ENCODE measurements at regions not wholly inside any gene's neighbourhood (a gene's known extent, or its start where the extent isn't known, plus 50 kb on each side); places are given as distances from the start of the nearest gene placed in this dataset.

DNA sequence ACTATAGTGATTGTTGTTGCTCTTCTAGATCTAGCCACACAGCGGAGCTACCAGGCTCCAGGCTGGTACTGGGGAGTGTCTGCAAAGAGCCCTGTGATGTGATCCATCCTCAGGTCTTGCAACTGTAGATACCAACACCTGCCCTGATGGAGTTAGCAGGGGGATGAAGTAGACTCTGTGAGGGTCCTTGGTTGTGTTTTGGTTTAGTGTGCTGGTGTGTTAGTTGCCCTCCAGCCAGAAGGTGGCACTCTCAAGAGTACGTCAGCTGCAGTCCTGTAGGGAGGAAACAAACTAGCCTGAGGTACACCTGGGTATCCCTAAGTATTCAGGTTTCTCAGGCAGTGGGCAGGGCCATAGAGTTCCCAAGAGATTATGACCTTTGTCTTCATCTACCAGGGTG is 81.2 kb upstream of the TMPRSS2 start:
- Mint-ChIP-seq H3K27ac (no peak overlapping the region), H3K27me3 (peaks cover 5% of the 10 kb centered on the region), H3K4me1 (no peaks in the 10 kb centered on the region), H3K9me3 (peaks cover 7 to 26% (median 13%) of the 10 kb centered on the region in 3 donors), H3K4me3 (no peak overlapping the region), H3K36me3 (peaks cover 2% of the 10 kb centered on the region)

DNA sequence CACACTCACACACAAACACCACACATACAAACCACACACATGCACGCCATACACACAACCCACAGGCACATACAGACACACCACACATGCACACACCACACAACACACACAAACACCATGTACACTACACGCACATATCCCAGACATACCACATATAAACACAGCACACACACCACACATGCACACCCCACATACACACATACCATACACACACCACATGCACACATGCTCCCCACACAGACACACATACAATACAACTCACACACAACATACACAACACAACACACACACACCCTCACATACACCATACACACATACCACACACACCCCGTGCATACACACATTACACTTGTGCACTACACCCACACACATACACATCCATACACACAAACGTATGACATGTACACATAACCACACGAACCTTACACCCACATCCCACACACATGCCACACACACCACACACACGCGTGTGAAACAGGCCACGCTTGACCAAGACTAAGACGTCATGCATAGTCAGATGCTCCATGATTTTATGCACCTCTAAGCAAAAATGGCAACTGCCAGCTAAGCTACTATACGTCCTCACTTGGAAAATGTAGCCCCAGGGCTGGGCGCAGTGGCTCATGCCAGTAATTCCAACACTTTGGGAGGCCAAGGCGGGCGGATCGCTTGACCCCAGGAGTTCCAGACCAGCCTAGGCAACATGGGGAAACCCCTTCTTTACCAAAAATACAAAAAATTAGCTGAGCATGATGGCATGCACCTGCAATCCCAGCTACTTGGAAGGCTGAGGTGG is 77.4 kb upstream of the TMPRSS2 start:
- Mint-ChIP-seq H3K36me3 (peaks cover 2% of the 10 kb centered on the region), H3K27ac (no peak overlapping the region), H3K4me1 (no peaks in the 10 kb centered on the region), H3K9me3 (peaks cover 7 to 28% (median 15%) of the 10 kb centered on the region in 3 donors), H3K27me3 (peaks cover 5% of the 10 kb centered on the region), H3K4me3 (no peak overlapping the region)

DNA sequence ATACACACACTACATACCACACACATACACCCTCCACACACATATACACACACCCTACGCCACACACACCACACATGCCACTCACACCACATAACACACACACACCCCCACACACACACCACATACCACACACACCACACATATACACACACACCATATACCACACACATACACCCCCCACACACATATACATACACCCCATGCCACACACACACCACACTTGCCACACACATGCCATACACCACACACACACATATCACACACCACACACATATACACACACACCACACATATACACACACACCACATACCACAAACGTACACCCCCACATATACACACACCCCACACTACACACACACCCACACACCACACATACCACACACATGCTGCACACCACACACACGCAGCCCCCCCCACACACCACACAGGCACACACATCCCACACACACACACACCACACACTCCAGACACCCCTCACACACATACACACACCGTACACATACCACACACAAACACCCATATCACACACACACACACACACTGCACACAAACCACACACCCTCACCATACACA is 76.7 kb upstream of the TMPRSS2 start:
- H3K4me1 Mint-ChIP-seq, result no peaks in the 10 kb centered on the region
- no peak overlapping the region for H3K4me3 Mint-ChIP-seq
- H3K27me3 Mint-ChIP-seq, result peaks cover 5% of the 10 kb centered on the region
- peaks cover 7 to 35% (median 15%) of the 10 kb centered on the region in 3 donors for H3K9me3 Mint-ChIP-seq
- peaks cover 2% of the 10 kb centered on the region for H3K36me3 Mint-ChIP-seq
- H3K27ac Mint-ChIP-seq, result no peak overlapping the region

DNA sequence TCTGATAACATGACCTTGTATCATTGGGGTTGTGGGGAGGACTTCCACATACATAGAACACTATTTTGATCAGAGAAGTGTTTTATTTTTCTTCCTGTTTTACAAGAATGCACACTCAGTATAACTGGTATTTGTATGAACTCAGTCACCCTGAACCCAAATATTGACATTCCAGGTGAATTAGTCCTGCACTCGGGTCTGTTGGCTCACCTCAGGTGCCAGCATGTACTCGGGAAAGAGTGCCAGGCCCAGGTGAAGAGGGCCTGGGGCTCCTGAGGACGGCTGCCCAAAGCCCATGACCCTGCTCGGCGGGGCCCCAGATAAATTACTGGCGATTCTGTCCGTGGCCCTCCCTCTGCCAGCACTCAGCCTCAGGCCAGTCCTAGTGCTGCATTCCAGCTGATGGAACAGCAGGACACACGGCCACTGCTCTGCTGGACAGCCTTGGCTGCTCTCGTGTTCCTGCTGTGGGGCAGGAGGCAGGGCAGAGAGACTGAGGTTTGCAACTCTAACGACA is 75.4 kb upstream of the TMPRSS2 start:
- no peak overlapping the region for H3K4me3 Mint-ChIP-seq
- H3K9me3 Mint-ChIP-seq, result peaks cover 6 to 40% (median 20%) of the 10 kb centered on the region in 3 donors
- no peak overlapping the region for H3K27ac Mint-ChIP-seq
- no peaks in the 10 kb centered on the region for H3K4me1 Mint-ChIP-seq
- H3K27me3 Mint-ChIP-seq, result peaks cover 5% of the 10 kb centered on the region
- peaks cover 2% of the 10 kb centered on the region for H3K36me3 Mint-ChIP-seq

DNA sequence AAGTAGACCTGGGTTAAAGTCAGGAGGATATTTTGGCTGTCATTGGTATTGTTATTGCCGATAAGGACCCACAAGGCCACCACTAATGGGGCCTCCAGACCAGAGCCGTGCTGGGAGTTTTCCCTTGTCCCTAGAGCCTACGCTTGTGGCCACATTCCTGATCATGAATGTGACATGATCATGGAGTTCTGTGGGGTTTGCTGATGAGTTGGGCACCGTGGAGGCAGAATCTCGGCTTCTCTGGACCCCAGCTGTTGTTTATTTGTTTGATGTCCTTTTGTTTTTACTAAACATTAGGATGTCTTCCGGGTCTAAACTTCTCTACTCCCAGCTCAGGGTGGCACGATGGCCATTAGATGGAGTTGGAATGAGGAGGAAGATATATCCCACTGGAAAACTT is 74.9 kb upstream of the TMPRSS2 start:
- H3K9me3 Mint-ChIP-seq, result peaks cover 3 to 40% (median 19%) of the 10 kb centered on the region in 3 donors
- no peak overlapping the region for H3K27ac Mint-ChIP-seq
- H3K36me3 Mint-ChIP-seq, result peaks cover 2% of the 10 kb centered on the region
- H3K4me3 Mint-ChIP-seq, result no peak overlapping the region
- peaks cover 5% of the 10 kb centered on the region for H3K27me3 Mint-ChIP-seq
- H3K4me1 Mint-ChIP-seq, result no peaks in the 10 kb centered on the region

DNA sequence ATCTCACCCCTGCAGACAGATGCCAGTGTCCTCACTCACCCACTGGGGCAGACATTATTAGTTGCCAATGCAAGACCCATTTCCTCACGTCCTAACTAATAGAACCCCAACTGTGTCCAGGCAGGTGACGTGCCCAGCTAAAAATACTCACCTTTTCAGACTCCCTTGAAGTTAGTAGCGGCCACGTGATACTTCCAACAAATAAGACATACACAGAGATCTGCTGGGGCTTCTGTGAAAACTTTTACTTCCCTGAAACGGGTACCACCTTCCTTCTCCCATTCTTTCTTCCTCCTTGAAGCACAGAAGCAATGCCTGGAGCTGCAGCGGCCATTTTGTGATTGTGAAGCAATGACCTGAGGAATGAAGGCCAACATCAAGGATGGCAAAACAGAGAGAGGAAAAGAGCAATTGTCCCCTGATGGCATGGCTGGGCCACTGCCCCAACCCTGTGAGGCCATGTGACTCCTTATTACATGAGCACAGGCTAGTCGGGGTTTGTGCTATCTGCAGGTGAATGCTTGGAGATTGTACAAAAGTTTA is 74.4 kb upstream of the TMPRSS2 start:
- peaks cover 3 to 39% (median 18%) of the 10 kb centered on the region in 3 donors for H3K9me3 Mint-ChIP-seq
- H3K36me3 Mint-ChIP-seq, result peaks cover 2% of the 10 kb centered on the region
- peaks cover 5% of the 10 kb centered on the region for H3K27me3 Mint-ChIP-seq
- H3K4me1 Mint-ChIP-seq, result no peaks in the 10 kb centered on the region
- H3K4me3 Mint-ChIP-seq, result no peak overlapping the region
- H3K27ac Mint-ChIP-seq, result no peak overlapping the region

DNA sequence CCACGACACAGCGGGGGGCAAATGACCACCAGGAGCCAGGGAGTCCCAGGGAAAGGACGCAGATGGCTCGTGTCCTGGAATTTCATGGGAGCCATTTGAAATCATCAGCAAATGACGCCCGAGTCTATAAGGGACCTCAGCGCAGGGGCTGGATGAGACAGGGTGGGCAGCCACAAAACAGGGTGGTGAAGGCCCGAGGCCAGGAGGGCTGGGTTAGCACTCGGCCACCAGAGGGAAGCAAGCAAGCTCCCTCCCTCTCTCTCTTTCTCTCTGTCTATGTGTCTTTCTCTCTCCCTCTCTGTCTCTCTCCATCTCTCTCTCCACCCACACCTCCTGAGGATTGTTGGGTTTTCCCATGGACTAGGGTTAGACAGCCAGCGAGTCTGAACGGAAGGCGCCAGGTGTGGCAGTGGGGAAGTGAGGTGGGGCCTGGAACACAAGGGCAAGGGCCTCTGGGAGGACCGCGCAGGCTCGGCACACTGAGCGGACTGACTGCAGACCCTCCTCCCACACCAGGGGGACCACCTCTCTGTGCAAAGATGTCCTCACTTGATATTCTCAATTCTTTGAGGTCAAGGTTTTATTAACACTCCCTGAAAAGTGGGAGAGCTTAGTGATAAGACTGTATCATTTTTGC is 73.8 kb upstream of the TMPRSS2 start:
- Mint-ChIP-seq H3K27me3 (peaks cover 5% of the 10 kb centered on the region), H3K27ac (peak overlapping the region in 1 of 3 donors; percentile 34), H3K36me3 (peaks cover under 1% of the 10 kb centered on the region), H3K4me1 (no peaks in the 10 kb centered on the region), H3K9me3 (peaks cover 0 to 42% (median 17%) of the 10 kb centered on the region in 3 donors), H3K4me3 (no peak overlapping the region)

DNA sequence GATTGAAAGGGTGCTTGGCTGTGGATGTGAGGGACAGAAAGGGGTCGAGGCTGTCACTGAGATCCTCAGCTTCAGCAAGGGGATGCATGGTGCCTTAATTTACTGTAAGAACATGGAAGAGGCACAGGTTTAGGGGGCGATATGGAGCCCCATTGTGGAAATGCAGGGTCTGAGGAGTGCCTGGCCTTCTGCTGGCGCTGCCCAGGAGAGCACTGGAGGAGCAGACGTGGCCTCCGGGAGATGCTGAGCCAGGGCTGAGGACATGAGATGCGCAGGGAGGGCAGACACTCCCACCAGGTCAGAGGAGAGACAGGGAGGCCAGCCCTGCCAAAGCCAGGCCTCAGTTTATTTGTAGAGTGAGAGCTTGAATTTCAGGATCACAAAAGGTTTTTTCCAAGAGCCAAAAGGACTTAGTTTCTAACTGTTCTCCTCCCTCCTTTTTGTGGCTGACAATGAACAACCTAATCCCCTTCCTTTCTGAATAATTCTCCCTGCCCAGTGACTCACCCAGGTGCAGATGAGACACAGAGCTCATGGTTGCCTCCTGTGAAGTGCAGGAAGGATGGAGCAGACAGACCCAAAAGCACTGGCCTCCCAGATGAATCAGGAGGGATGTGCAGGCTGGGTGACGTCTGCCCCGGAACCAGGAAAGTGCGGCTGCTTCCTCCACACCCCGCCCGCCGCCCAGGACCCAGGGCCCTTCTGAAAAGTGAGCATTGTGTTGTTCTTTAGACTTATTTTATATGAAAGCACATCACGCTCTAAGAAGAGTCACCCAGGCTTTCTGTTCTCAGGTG is 73.0 kb upstream of the TMPRSS2 start:
- Mint-ChIP-seq H3K27ac (no peak overlapping the region), H3K36me3 (peaks cover 2% of the 10 kb centered on the region), H3K4me1 (no peaks in the 10 kb centered on the region), H3K27me3 (peaks cover 3% of the 10 kb centered on the region), H3K9me3 (peaks cover 2 to 44% (median 17%) of the 10 kb centered on the region in 3 donors), H3K4me3 (no peak overlapping the region)

DNA sequence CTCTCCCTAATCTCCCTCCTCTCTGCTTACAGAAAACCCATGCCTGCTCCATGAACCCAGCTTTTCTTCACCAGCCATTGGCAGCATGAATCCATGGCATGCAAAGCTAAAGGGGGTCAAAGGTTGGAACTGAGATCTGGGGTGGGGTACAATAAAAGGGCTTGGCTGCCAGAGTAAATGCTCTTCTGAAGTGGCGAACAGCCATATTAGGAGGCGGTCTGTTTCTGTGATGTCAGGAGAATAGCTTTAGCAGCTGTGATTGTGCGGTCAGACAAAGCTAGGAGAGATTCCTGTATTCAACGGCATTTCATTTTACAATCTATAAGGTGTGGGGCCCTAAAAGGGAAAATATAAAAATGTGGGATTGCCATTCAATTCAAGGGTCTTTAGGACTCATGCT is 71.7 kb upstream of the TMPRSS2 start:
- Mint-ChIP-seq H3K4me1 (no peaks in the 10 kb centered on the region), H3K4me3 (no peak overlapping the region), H3K9me3 (peaks cover 3 to 44% (median 17%) of the 10 kb centered on the region in 3 donors), H3K36me3 (peaks cover 2% of the 10 kb centered on the region), H3K27ac (no peak overlapping the region), H3K27me3 (peaks cover 3% of the 10 kb centered on the region)

DNA sequence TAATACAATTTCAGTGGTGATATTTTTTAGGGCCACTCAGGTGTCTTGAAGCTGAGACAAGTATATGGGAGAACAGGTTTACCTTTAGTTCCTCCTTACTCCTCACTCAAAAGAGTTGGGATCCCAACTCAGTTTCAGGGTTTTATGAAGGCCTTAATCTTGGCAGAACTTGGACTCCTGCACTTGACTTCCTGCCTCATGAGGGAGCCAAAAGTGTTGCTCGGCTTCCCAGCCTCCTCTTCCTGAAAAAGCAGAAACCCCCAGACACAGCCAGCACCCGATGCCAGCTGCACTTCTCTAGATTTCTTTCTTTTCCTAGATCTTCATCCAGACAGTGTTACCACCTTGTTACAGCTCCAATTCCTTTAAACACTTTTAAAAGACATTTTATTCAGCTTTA is 70.8 kb upstream of the TMPRSS2 start:
- no peak overlapping the region for H3K27ac Mint-ChIP-seq
- H3K36me3 Mint-ChIP-seq, result peaks cover 2% of the 10 kb centered on the region
- peaks cover 3 to 48% (median 23%) of the 10 kb centered on the region in 3 donors for H3K9me3 Mint-ChIP-seq
- peaks cover 3% of the 10 kb centered on the region for H3K27me3 Mint-ChIP-seq
- no peaks in the 10 kb centered on the region for H3K4me1 Mint-ChIP-seq
- no peak overlapping the region for H3K4me3 Mint-ChIP-seq

DNA sequence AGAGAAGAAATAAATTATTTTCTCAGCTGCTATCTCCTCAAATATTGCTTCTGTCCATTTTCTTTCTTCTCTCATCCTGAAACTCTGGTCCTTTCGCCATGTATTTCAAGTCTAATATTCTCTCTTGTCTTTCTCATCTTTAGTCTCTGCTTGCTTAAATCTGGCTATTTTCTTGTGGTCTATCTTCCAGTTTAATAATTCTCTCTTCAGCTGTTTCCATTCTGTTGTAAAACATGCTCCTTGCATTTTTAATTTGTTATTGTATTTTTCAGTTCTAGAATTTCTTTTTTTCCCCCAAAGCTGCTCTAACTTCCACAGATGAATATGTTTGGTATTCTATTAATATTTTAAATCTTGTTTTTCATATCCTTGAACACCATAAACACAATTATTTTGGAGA is 70.1 kb upstream of the TMPRSS2 start:
- H3K9me3 Mint-ChIP-seq, result peaks cover 3 to 48% (median 23%) of the 10 kb centered on the region in 3 donors
- H3K27ac Mint-ChIP-seq, result no peak overlapping the region
- H3K4me1 Mint-ChIP-seq, result no peaks in the 10 kb centered on the region
- no peak overlapping the region for H3K4me3 Mint-ChIP-seq
- H3K36me3 Mint-ChIP-seq, result peaks cover 2% of the 10 kb centered on the region
- H3K27me3 Mint-ChIP-seq, result peaks cover 3% of the 10 kb centered on the region

DNA sequence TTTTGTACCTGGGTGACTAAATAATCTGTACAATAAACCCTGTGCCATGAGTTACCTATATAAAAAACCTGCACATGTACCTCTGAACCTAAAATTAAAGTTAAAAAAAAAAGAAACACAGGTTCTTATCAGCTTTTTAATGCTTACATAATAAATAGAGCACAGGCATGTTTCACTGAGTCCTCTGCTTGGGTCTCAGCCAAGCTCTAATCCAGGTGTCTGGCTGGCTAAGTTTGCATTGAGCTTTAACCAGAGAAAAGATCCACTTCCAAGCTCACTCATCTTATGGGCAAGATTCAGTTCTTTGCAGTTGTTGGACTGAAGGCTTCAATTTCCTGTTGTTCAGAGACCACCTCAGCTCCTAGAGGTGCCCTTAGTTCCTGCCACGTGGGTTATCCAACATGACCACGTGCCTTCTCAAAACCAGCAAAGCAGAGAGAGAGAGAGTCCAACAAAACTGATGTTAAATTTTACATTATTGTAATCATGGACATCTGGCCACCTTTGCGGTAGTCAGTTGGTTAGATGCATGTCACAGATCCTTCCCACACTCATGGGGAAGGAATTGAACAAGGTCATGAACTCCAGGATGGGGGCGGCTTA is 68.2 kb upstream of the TMPRSS2 start:
- Mint-ChIP-seq H3K36me3 (peaks cover 2% of the 10 kb centered on the region), H3K4me3 (peak overlapping the region in 1 of 4 donors; percentile 41), H3K27me3 (peaks cover 3% of the 10 kb centered on the region), H3K9me3 (peaks cover 8 to 56% (median 23%) of the 10 kb centered on the region in 3 donors), H3K27ac (no peak overlapping the region), H3K4me1 (peaks cover 0 to under 1% (median 0%) of the 10 kb centered on the region in 3 donors)

DNA sequence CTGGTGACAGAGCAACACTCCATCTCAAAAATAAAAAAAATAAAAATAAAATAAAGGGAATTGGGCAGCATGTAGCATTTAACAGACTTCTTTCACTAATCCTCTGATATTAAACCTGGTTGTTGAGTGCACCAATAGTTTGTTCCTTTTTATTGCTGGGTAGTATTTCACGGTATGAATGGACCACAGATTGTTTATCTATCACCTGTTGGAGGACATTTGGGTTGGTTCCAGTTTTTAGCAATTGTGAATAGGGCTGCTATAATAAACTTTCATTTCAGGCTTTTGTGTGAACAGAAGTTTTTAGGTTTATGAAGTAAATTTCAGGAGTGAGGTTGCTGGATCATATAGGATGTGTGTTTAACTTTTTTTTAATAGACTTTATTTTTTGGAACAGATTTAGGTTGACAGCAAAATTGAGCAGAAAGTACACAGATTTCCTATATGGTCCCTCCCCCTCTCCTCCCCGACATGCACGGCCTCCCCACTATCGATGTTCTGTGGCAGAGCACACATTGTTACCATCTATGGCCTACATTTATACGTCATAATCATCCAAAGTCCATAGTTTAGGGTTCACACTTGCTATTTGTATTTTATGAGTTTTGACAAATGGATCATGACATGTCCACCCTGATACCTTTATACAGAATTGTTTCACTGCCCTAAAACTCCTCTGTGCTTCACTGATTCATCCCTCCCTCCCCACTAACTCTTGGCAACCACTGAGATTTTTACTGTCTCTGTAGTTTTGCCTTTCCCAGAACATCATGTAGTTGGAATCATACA is 66.1 kb upstream of the TMPRSS2 start:
- peaks cover 8 to 41% (median 19%) of the 10 kb centered on the region in 3 donors for H3K9me3 Mint-ChIP-seq
- H3K27me3 Mint-ChIP-seq, result peaks cover 5% of the 10 kb centered on the region
- H3K27ac Mint-ChIP-seq, result no peak overlapping the region
- peaks cover 5 to 6% (median 5%) of the 10 kb centered on the region in 3 donors for H3K4me1 Mint-ChIP-seq
- H3K4me3 Mint-ChIP-seq, result no peak overlapping the region
- H3K36me3 Mint-ChIP-seq, result peaks cover 2% of the 10 kb centered on the region

All from IgD-negative memory B cell (primary cell).